ENCODE measurements at regions not wholly inside any gene's neighbourhood (a gene's known extent, or its start where the extent isn't known, plus 50 kb on each side); places are given as distances from the start of the nearest gene placed in this dataset.

GRCh38 chr11:13896175-13896980 is 66.1 kb upstream of the SPON1 start:
- no peak overlapping the region for H3K4me3 Mint-ChIP-seq
- Histone ChIP-seq H2AFZ (ENCODE audit: insufficient read depth, low read depth, low read length, poor library complexity, severe bottlenecking) (no peak overlapping the region), H3K4me2 (replicated peaks; ENCODE audit: extremely low read depth, low read length, poor library complexity, severe bottlenecking) (no peak overlapping the region)

GRCh38 chr11:13896981-13897353 is 65.6 kb upstream of the SPON1 start:
- no peak for DNase-seq
- Histone ChIP-seq H2AFZ (ENCODE audit: insufficient read depth, low read depth, low read length, poor library complexity, severe bottlenecking) (no peak overlapping the region), H3K9me3 (replicated peaks in 1 of 2; ENCODE audit: control insufficient read depth in 1 of 2, insufficient read depth in 1 of 2, low read length in 2 of 2) (no peaks in the 10 kb centered on the region), H3K4me1 (ENCODE audit: control insufficient read depth in 1 of 2, insufficient read depth in 2 of 2, low read length in 2 of 2) (no peaks in the 10 kb centered on the region), H4K20me1 (ENCODE audit: insufficient read depth, low read length) (no peaks in the 10 kb centered on the region), H3K9ac (ENCODE audit: insufficient read depth, low read length, poor library complexity, severe bottlenecking) (no peak overlapping the region), H3K79me2 (ENCODE audit: insufficient read depth, low read length) (no peaks in the 10 kb centered on the region), H3K27ac (ENCODE audit: low read depth in 1 of 2, low read length in 2 of 2) (no peak overlapping the region), H3K4me2 (replicated peaks; ENCODE audit: extremely low read depth, low read length, poor library complexity, severe bottlenecking) (no peak overlapping the region), H3K27me3 (ENCODE audit: control insufficient read depth in 2 of 2, insufficient read depth in 2 of 2, low read length in 2 of 2) (no peaks in the 10 kb centered on the region), H3K36me3 (replicated peaks in 1 of 2; ENCODE audit: control insufficient read depth in 1 of 2, insufficient read depth in 2 of 2, low read length in 2 of 2) (no peaks in the 10 kb centered on the region), H3K4me3 (replicated peaks in 1 of 3; ENCODE audit: low read depth in 2 of 3, low read length in 3 of 3) (no peak overlapping the region)
- Mint-ChIP-seq H3K4me1 (no peaks in the 10 kb centered on the region), H3K36me3 (no peaks in the 10 kb centered on the region), H3K27me3 (ENCODE audit: low read depth in 3 of 3) (peaks cover 0 to 3% (median 0%) of the 10 kb centered on the region in 3 donors), H3K9me3 (peaks cover 0 to 2% (median 0%) of the 10 kb centered on the region in 7 donors), H3K27ac (no peak overlapping the region), H3K4me3 (no peak overlapping the region)
- WGBS (ENCODE audit: insufficient coverage) = 55% methylated on average over 2 of the region's 7 CpGs
- no peak for TF ChIP-seq CTCF (IDR thresholded peaks at IDR 0.05)
- intact Hi-C loops (cut with micrococcal nuclease) = no loop called here

More at GRCh38 chr11:13896175-13896980, 66.1 kb upstream of the SPON1 start:
- TF ChIP-seq CTCF (IDR thresholded peaks at IDR 0.05) = no peak
- H3K27ac Mint-ChIP-seq = peak overlapping the region in 1 of 7 donors; percentile 60
- H3K27me3 ChIP-seq (ENCODE audit: control insufficient read depth in 2 of 2, insufficient read depth in 2 of 2, low read length in 2 of 2) = no peaks in the 10 kb centered on the region
- intact Hi-C loops (cut with micrococcal nuclease) = no loop called here
- no peak overlapping the region for H3K9ac ChIP-seq (ENCODE audit: insufficient read depth, low read length, poor library complexity, severe bottlenecking)
- H3K4me1 ChIP-seq (ENCODE audit: control insufficient read depth in 1 of 2, insufficient read depth in 2 of 2, low read length in 2 of 2) = no peaks in the 10 kb centered on the region
- peaks cover 0 to 3% (median 0%) of the 10 kb centered on the region in 3 donors for H3K27me3 Mint-ChIP-seq (ENCODE audit: low read depth in 3 of 3)
- peaks cover 0 to 2% (median 0%) of the 10 kb centered on the region in 7 donors for H3K9me3 Mint-ChIP-seq
- no peaks in the 10 kb centered on the region for H3K9me3 ChIP-seq (replicated peaks in 1 of 2; ENCODE audit: control insufficient read depth in 1 of 2, insufficient read depth in 1 of 2, low read length in 2 of 2)
- WGBS (ENCODE audit: insufficient coverage) = no CpG with 5 or more reads among the region's 6 CpGs
- no peaks in the 10 kb centered on the region for H3K79me2 ChIP-seq (ENCODE audit: insufficient read depth, low read length)
- H3K36me3 Mint-ChIP-seq = no peaks in the 10 kb centered on the region
- no peaks in the 10 kb centered on the region for H3K36me3 ChIP-seq (replicated peaks in 1 of 2; ENCODE audit: control insufficient read depth in 1 of 2, insufficient read depth in 2 of 2, low read length in 2 of 2)
- DNase-seq = no peak
- H3K4me3 ChIP-seq (replicated peaks in 1 of 3; ENCODE audit: low read depth in 2 of 3, low read length in 3 of 3) = no peak overlapping the region
- H3K27ac ChIP-seq (ENCODE audit: low read depth in 1 of 2, low read length in 2 of 2) = no peak overlapping the region
- no peaks in the 10 kb centered on the region for H4K20me1 ChIP-seq (ENCODE audit: insufficient read depth, low read length)
- H3K4me1 Mint-ChIP-seq = no peaks in the 10 kb centered on the region

All from CD14-positive monocyte (primary cell).